SK-N-SH treated with all-trans-retinoic acid at 6 μM for 48 hours (cell line): ENCODE measurements at regions not wholly inside any gene's neighbourhood (a gene's known extent, or its start where the extent isn't known, plus 50 kb on each side); places are given as distances from the start of the nearest gene placed in this dataset.

Experiments used
- ATAC-seq: fragments of 200-7000 bp; cut with Tn5 transposase; 3 replicates; pipeline ENCODE4 v1.9.1; 2020; ENCODE audit warnings: mild to moderate bottlenecking, moderate library complexity
- ARNTL ChIP-seq: fragments of 450-650 bp; formaldehyde crosslinking; IDR thresholded peaks from 2 replicates; pipeline ENCODE4 v1.5.0; 2020; ENCODE audit warnings: low read depth, mild to moderate bottlenecking, moderate library complexity, borderline replicate concordance
- BACH2 ChIP-seq: fragments of 250-450 bp; sonication (Bioruptor Pico); IDR thresholded peaks from 2 replicates; pipeline ENCODE4 v1.9.0; 2021; ENCODE audit warnings: mild to moderate bottlenecking, borderline replicate concordance
- CREB5 ChIP-seq: fragments of 250-450 bp; sonication (Bioruptor Pico); IDR thresholded peaks from 2 replicates; pipeline ENCODE4 v1.5.1; 2020; ENCODE audit warnings: low read depth, mild to moderate bottlenecking, moderate library complexity
- CSDC2 ChIP-seq: fragments of 250-450 bp; sonication (Bioruptor Pico); IDR thresholded peaks from 2 replicates; pipeline ENCODE4 v1.5.0; 2020; ENCODE audit warnings: mild to moderate bottlenecking, moderate library complexity
- ESRRG ChIP-seq: fragments of 250-450 bp; sonication (Bioruptor Pico); IDR thresholded peaks from 2 replicates; pipeline ENCODE4 v1.6.1; 2021; ENCODE audit warnings: mild to moderate bottlenecking
- GLIS3 ChIP-seq: fragments of 250-450 bp; sonication (Bioruptor Pico); IDR thresholded peaks from 2 replicates; pipeline ENCODE4 v1.5.0; 2020; ENCODE audit warnings: mild to moderate bottlenecking, moderate library complexity
- ISL1 ChIP-seq: fragments of 250-450 bp; sonication (Bioruptor Pico); IDR thresholded peaks from 2 replicates; pipeline ENCODE4 v2.1.2; 2022; ENCODE audit warnings: mild to moderate bottlenecking, moderate library complexity
- OSR1 ChIP-seq: fragments of 250-450 bp; sonication (Bioruptor Pico); IDR thresholded peaks from 2 replicates; pipeline ENCODE4 v1.8.0; 2022; ENCODE audit warnings: moderate library complexity, mild to moderate bottlenecking, inconsistent platforms
- PATZ1 ChIP-seq: fragments of 250-450 bp; sonication (Bioruptor Pico); IDR thresholded peaks from 2 replicates; pipeline ENCODE4 v1.8.0; 2020; ENCODE audit warnings: mild to moderate bottlenecking, moderate library complexity, borderline replicate concordance
- POU6F1 ChIP-seq: fragments of 250-450 bp; sonication (Bioruptor Pico); IDR thresholded peaks from 2 replicates; pipeline ENCODE4 v1.8.0; 2021; ENCODE audit warnings: low read depth, mild to moderate bottlenecking, moderate library complexity, borderline replicate concordance
- RARB ChIP-seq: fragments of 250-450 bp; sonication (Bioruptor Pico); IDR thresholded peaks from 2 replicates; pipeline ENCODE4 v1.8.0; 2021; ENCODE audit warnings: mild to moderate bottlenecking, moderate library complexity
- SNAI2 ChIP-seq: fragments of 250-450 bp; sonication (Bioruptor Pico); IDR thresholded peaks from 2 replicates; pipeline ENCODE4 v1.5.0; 2020; ENCODE audit warnings: mild to moderate bottlenecking, moderate library complexity
- TCF4 ChIP-seq: fragments of 250-450 bp; sonication (Bioruptor Pico); IDR thresholded peaks from 2 replicates; pipeline ENCODE4 v1.8.0; 2021; ENCODE audit warnings: mild to moderate bottlenecking, moderate library complexity, borderline replicate concordance
- TOX ChIP-seq: fragments of 250-450 bp; sonication (Bioruptor Pico); IDR thresholded peaks from 2 replicates; pipeline ENCODE4 v1.8.0; 2021; ENCODE audit warnings: mild to moderate bottlenecking, moderate library complexity, borderline replicate concordance
- TSHZ2 ChIP-seq: fragments of 250-450 bp; sonication (Bioruptor Pico); IDR thresholded peaks from 2 replicates; pipeline ENCODE4 v1.5.0; 2020; ENCODE audit warnings: mild to moderate bottlenecking, moderate library complexity
- ZC3H10 ChIP-seq: fragments of 250-450 bp; sonication (Bioruptor Pico); IDR thresholded peaks from 2 replicates; pipeline ENCODE4 v1.5.1; 2021; ENCODE audit warnings: mild to moderate bottlenecking, moderate library complexity
- ZFP3 ChIP-seq: fragments of 250-450 bp; sonication (Bioruptor Pico); IDR thresholded peaks from 2 replicates; pipeline ENCODE4 v1.5.0; 2020; ENCODE audit warnings: mild to moderate bottlenecking, moderate library complexity
- ZFP30 ChIP-seq: fragments of 450-650 bp; formaldehyde crosslinking; IDR thresholded peaks from 2 replicates; pipeline ENCODE4 v1.5.0; 2022; ENCODE audit warnings: mild to moderate bottlenecking, moderate library complexity
- ZNF565 ChIP-seq: fragments of 450-650 bp; formaldehyde crosslinking; conservative IDR thresholded peaks from 2 replicates; pipeline ENCODE4 v1.5.0; 2020; ENCODE audit warnings: low read depth, mild to moderate bottlenecking, moderate library complexity
- ZNF70 ChIP-seq: fragments of 450-650 bp; formaldehyde crosslinking; IDR thresholded peaks from 2 replicates; pipeline ENCODE4 v1.5.0; 2020; ENCODE audit warnings: mild to moderate bottlenecking, moderate library complexity
- ZNF8 ChIP-seq: fragments of 450-650 bp; formaldehyde crosslinking; IDR thresholded peaks from 2 replicates; pipeline ENCODE4 v1.5.0; 2020; ENCODE audit warnings: mild to moderate bottlenecking, moderate library complexity

- TF ChIP-seq BACH2 (CRISPR knock-in tag): no peak
- no peak for TF ChIP-seq ISL1 (CRISPR knock-in tag)
- no peak for TF ChIP-seq ARNTL
- no peak for TF ChIP-seq CSDC2 (CRISPR knock-in tag)
- TF ChIP-seq ZNF70 (CRISPR knock-in tag): no peak
- TF ChIP-seq RARB: no peak
- no peak for TF ChIP-seq TOX
- no peak for TF ChIP-seq CREB5 (CRISPR knock-in tag)
- TF ChIP-seq ZNF8 (CRISPR knock-in tag): no peak
- TF ChIP-seq ZFP3 (CRISPR knock-in tag): no peak
- ATAC-seq: no peak
Observed at GRCh38 chr14:104265918-104266630, 127.7 kb downstream of the KIF26A start.

- TF ChIP-seq TCF4 (CRISPR knock-in tag): no peak
- no peak for TF ChIP-seq ZNF70 (CRISPR knock-in tag)
- TF ChIP-seq GLIS3 (CRISPR knock-in tag): no peak
- TF ChIP-seq ZFP30 (CRISPR knock-in tag): no peak
- TF ChIP-seq TSHZ2: no peak
- TF ChIP-seq SNAI2 (CRISPR knock-in tag): no peak
- TF ChIP-seq ISL1 (CRISPR knock-in tag): no peak
- no peak for TF ChIP-seq PATZ1 (CRISPR knock-in tag)
- TF ChIP-seq ESRRG (CRISPR knock-in tag): no peak
- no peak for TF ChIP-seq ARNTL
- no peak for TF ChIP-seq ZC3H10 (CRISPR knock-in tag)
- TF ChIP-seq BACH2 (CRISPR knock-in tag): no peak
- TF ChIP-seq ZFP3 (CRISPR knock-in tag): no peak
- no peak for TF ChIP-seq RARB
- TF ChIP-seq ZNF565: no peak
- TF ChIP-seq ZNF8 (CRISPR knock-in tag): no peak
- TF ChIP-seq OSR1 (CRISPR knock-in tag): no peak
- no peak for ATAC-seq
Observed at GRCh38 chr14:104266631-104267575, 128.5 kb downstream of the KIF26A start.

- ATAC-seq: no peak
- TF ChIP-seq ZC3H10 (CRISPR knock-in tag) (no peak), CREB5 (CRISPR knock-in tag) (no peak), RARB (no peak), CSDC2 (CRISPR knock-in tag) (no peak), PATZ1 (CRISPR knock-in tag) (no peak), ISL1 (CRISPR knock-in tag) (no peak), ZNF565 (no peak), ARNTL (no peak), SNAI2 (CRISPR knock-in tag) (no peak), TCF4 (CRISPR knock-in tag) (no peak), TSHZ2 (no peak), ZNF70 (CRISPR knock-in tag) (no peak), POU6F1 (CRISPR knock-in tag) (no peak)
Observed at GRCh38 chr14:104267895-104268294, 129.5 kb downstream of the KIF26A start.
